Hepatocyte (in vitro differentiated cells): ENCODE measurements at regions not wholly inside any gene's neighbourhood (a gene's known extent, or its start where the extent isn't known, plus 50 kb on each side); places are given as distances from the start of the nearest gene placed in this dataset.

Experiments used
- CTCF ChIP-seq: fragments of 200-600 bp; sonication (generic); IDR thresholded peaks from 2 replicates; pipeline ENCODE4 v1.5.1; 2016; ENCODE audit warnings: antibody characterized with exemption, mild to moderate bottlenecking; ENCODE audit not compliant: poor library complexity
- EZH2phosphoT487 ChIP-seq: fragments of 200-600 bp; sonication (generic); IDR thresholded peaks from one replicate; pipeline ENCODE4 v1.6.1; 2018; ENCODE audit warnings: antibody characterized with exemption, mild to moderate bottlenecking, low read depth, moderate library complexity; ENCODE audit not compliant: unreplicated experiment, severe bottlenecking

- no peak for TF ChIP-seq CTCF
- no peak for TF ChIP-seq EZH2phosphoT487
These were observed 197.6 kb downstream of the DRD1 start for GRCh38 chr5:175246242-175246888.
